GM12878 (cell line): ENCODE measurements at regions not wholly inside any gene's neighbourhood (a gene's known extent, or its start where the extent isn't known, plus 50 kb on each side); places are given as distances from the start of the nearest gene placed in this dataset.

Experiments
- BHLHE40 ChIP-seq, 2 experiments: fragments of 450-650 bp in 1 of 2; IDR thresholded peaks; 2 replicates each; pipeline ENCODE4 v1.6.1; 2011 to 2017; ENCODE audit warnings: low read depth in 2 of 2, borderline replicate concordance in 1 of 2, improper control_type of control experiment in 1 of 2, low read length in 1 of 2, mild to moderate bottlenecking in 1 of 2
- JUND ChIP-seq: IDR thresholded peaks from 2 replicates; pipeline ENCODE4 v1.6.1; 2012; ENCODE audit warnings: low read depth, mild to moderate bottlenecking, low read length, improper control_type of control experiment, moderate library complexity
- TF ChIP-seq, protein P1 (sequence below), 3 experiments: IDR thresholded peaks in 2 of 3; conservative IDR thresholded peaks in 1 of 3; 2 replicates each; pipeline ENCODE4 v1.5.1; 2011; ENCODE audit warnings: low read depth in 3 of 3, low read length in 3 of 3, mild to moderate bottlenecking in 3 of 3, control low read depth in 2 of 3, moderate library complexity in 2 of 3, inconsistent platforms in 1 of 3, mixed read lengths in 1 of 3; ENCODE audit not compliant: control insufficient read depth in 2 of 3, insufficient read depth in 1 of 3; ENCODE audit errors: extremely low read depth in 1 of 3

DNA sequence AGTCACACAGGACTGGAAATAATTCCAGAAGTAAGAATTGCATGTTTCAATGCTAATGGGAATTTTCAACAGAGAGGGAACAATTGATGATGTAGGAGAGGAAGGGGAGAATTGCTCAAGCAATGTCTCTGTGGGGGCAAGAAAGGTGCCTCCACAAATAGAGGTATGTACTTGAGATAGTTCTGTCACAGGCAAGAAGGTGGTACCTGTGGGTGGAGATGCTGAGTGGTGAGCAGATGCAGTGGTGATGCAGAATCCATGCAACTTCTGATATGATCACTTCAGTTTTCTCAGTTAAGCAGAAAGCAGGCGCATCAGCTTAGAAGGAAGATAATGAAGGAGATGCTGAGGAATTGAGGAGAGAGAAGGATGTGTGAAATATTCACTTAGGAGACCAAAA lies 55.1 kb upstream of the SEC24B start:
- TF ChIP-seq JUND (no peak), BHLHE40 (IDR thresholded peaks at IDR 0.05; ENCODE audit: borderline replicate concordance in 1 of 2, low read depth in 2 of 2, low read length in 1 of 2) (no peak)
- TF ChIP-seq, protein P1, sequence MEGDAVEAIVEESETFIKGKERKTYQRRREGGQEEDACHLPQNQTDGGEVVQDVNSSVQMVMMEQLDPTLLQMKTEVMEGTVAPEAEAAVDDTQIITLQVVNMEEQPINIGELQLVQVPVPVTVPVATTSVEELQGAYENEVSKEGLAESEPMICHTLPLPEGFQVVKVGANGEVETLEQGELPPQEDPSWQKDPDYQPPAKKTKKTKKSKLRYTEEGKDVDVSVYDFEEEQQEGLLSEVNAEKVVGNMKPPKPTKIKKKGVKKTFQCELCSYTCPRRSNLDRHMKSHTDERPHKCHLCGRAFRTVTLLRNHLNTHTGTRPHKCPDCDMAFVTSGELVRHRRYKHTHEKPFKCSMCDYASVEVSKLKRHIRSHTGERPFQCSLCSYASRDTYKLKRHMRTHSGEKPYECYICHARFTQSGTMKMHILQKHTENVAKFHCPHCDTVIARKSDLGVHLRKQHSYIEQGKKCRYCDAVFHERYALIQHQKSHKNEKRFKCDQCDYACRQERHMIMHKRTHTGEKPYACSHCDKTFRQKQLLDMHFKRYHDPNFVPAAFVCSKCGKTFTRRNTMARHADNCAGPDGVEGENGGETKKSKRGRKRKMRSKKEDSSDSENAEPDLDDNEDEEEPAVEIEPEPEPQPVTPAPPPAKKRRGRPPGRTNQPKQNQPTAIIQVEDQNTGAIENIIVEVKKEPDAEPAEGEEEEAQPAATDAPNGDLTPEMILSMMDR (IDR thresholded peaks at IDR 0.05 in 2 of 3, conservative IDR thresholded peaks at IDR 0.05 in 1 of 3; ENCODE audit: control insufficient read depth in 2 of 3, extremely low read depth in 1 of 3, insufficient read depth in 1 of 3, low read depth in 3 of 3, low read length in 3 of 3): no peak
